Neural cell (in vitro differentiated cells): ENCODE measurements at regions not wholly inside any gene's neighbourhood (a gene's known extent, or its start where the extent isn't known, plus 50 kb on each side); places are given as distances from the start of the nearest gene placed in this dataset.

Experiments used
- EP300 ChIP-seq: fragments of 450-650 bp; conservative IDR thresholded peaks from 2 replicates; pipeline ENCODE4 v1.6.1; 2014; ENCODE audit warnings: antibody characterized with exemption, mild to moderate bottlenecking, moderate library complexity; ENCODE audit not compliant: poor library complexity, severe bottlenecking
- EZH2 ChIP-seq: fragments of 200-600, 300-800 bp; shearing (Covaris generic), sonication (generic); IDR thresholded peaks from 2 replicates; pipeline ENCODE4 v1.6.1; 2014; ENCODE audit warnings: antibody characterized with exemption, low read length, borderline replicate concordance, mild to moderate bottlenecking; ENCODE audit not compliant: insufficient read depth, poor library complexity, severe bottlenecking
- POLR2AphosphoS5 ChIP-seq: IDR thresholded peaks from 2 replicates; pipeline ENCODE4 v1.6.1; 2012
- RAD21 ChIP-seq: fragments of 450-650 bp; conservative IDR thresholded peaks from 2 replicates; pipeline ENCODE4 v1.6.1; 2014; ENCODE audit warnings: antibody characterized with exemption, mild to moderate bottlenecking, moderate library complexity
- TAF1 ChIP-seq: IDR thresholded peaks from 2 replicates; pipeline ENCODE4 v1.6.1; 2012; ENCODE audit warnings: low read depth
- TF ChIP-seq, protein P1 (sequence below): fragments of 450-650 bp; IDR thresholded peaks from 2 replicates; pipeline ENCODE4 v1.5.1; 2014; ENCODE audit warnings: antibody characterized with exemption, mild to moderate bottlenecking, moderate library complexity; ENCODE audit not compliant: poor library complexity, severe bottlenecking

DNA sequence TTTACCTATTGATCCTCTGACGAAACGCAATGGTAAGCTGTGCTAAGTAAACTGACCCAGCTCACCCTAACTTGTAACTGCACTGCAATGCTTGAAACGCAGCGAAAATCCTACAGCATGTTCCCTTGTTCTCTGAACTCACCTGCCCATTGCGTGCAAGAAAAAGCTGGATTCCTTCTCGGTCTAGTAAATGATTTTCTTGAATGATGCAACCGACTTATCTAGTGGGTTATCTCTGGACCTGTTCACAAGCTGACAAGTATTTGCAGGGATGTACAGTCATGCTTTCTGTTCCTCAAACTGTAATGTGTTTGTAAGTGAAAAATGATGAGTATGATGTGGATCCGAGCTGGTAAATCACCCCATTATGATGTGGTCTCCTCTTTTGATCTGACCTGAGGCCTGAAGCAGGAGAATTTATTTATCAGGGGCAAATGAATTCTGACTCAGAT is 140.1 kb downstream of the BTC start:
- TF ChIP-seq, protein P1, sequence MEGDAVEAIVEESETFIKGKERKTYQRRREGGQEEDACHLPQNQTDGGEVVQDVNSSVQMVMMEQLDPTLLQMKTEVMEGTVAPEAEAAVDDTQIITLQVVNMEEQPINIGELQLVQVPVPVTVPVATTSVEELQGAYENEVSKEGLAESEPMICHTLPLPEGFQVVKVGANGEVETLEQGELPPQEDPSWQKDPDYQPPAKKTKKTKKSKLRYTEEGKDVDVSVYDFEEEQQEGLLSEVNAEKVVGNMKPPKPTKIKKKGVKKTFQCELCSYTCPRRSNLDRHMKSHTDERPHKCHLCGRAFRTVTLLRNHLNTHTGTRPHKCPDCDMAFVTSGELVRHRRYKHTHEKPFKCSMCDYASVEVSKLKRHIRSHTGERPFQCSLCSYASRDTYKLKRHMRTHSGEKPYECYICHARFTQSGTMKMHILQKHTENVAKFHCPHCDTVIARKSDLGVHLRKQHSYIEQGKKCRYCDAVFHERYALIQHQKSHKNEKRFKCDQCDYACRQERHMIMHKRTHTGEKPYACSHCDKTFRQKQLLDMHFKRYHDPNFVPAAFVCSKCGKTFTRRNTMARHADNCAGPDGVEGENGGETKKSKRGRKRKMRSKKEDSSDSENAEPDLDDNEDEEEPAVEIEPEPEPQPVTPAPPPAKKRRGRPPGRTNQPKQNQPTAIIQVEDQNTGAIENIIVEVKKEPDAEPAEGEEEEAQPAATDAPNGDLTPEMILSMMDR, result no peak
- no peak for TF ChIP-seq RAD21
- no peak for TF ChIP-seq EZH2
- TF ChIP-seq POLR2AphosphoS5, result no peak
- TF ChIP-seq TAF1, result no peak
- no peak for TF ChIP-seq EP300
